ENCODE measurements at regions not wholly inside any gene's neighbourhood (a gene's known extent, or its start where the extent isn't known, plus 50 kb on each side); places are given as distances from the start of the nearest gene placed in this dataset.

DNA sequence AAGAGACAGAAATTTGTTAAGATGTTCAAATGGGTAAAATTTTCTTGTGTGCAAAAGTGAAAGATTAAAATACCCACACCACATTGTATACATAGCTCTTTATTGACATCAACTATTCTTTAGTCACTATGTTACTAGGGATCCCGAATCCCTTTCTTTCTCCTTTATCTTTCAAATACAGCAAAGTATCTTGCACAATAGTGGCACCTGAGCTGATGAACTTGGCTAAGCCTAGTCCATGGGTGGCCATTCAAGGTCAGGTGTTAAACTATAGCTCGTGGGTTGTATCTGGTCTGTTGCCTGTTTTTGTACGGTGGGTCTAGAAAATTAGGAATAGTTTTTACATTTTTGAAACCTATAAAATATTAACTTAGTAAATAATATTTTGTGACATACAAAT, 210.9 kb downstream of the SLITRK6 start:
- Histone ChIP-seq H3K9me3 (ENCODE audit: low read depth, low read length) (no peaks in the 10 kb centered on the region; the same call in 1 of the 2 replicates), H3K9ac (ENCODE audit: insufficient read length) (no peak overlapping the region), H3K4me3 (no peak overlapping the region), H3K27ac (no peak overlapping the region), H3K36me3 (ENCODE audit: insufficient read depth, low read length) (no peaks in the 10 kb centered on the region)
- TF ChIP-seq POLR2AphosphoS5 (IDR thresholded peaks at IDR 0.05; ENCODE audit: borderline replicate concordance, low read depth, low read length): no peak
- TF ChIP-seq FOXP2 (optimal IDR thresholded peaks at IDR 0.05; ENCODE audit: control extremely low read depth, extremely low read length, insufficient read depth): no peak
- no peak for TF ChIP-seq EZH2 (IDR thresholded peaks at IDR 0.05)
- DNase-seq (ENCODE audit: low read depth, low spot score): no peak

DNA sequence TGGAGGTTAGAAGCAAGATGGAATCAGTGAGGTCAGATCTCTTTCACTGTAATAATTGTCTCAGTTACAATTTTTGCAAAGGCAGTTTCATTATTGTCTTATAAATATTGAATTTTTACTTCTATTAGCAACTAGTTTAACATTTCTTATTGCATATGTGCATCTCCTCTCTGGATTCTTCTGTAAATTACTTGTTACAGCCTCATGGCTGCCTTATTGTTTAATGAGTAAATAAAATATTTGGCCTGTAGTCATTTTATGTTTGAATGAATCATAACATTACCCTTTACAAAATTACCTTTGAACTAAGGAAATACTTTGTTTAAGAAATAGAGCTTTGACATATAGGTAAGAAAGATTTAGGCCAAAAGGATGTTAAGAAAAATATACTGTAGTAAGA, 212.4 kb downstream of the SLITRK6 start:
- no peak for DNase-seq (ENCODE audit: low read depth, low spot score)
- Histone ChIP-seq H3K4me3 (no peak overlapping the region), H3K9me3 (ENCODE audit: low read depth, low read length) (no peaks in the 10 kb centered on the region), H3K9ac (ENCODE audit: insufficient read length) (no peak overlapping the region), H3K27ac (no peak overlapping the region), H3K36me3 (ENCODE audit: insufficient read depth, low read length) (no peaks in the 10 kb centered on the region)
- TF ChIP-seq POLR2AphosphoS5 (IDR thresholded peaks at IDR 0.05; ENCODE audit: borderline replicate concordance, low read depth, low read length) (no peak), FOXP2 (optimal IDR thresholded peaks at IDR 0.05; ENCODE audit: control extremely low read depth, extremely low read length, insufficient read depth) (no peak), EZH2 (IDR thresholded peaks at IDR 0.05) (no peak)

DNA sequence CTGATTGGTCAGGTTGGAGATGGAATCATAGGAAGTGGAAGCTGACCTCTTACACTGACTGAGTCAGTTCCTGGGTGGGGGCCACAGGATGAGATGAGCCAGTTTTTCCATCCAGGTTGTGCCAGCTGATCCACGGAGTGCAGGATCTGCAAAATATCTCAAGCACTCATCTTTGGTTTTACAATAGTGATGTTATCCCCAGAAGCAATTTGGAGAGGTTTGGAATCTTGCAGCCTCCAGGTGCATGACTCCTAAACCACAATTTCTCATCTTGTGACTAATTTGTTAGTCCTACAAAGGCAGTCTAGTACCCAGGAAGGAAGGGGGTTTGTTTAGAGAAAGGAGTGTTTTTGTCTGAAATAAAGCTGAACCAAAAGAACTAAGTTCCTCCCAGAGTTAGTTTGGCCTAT, 212.8 kb downstream of the SLITRK6 start:
- no peaks in the 10 kb centered on the region for H3K9me3 ChIP-seq (ENCODE audit: low read depth, low read length)
- H3K4me3 ChIP-seq: no peak overlapping the region
- no peaks in the 10 kb centered on the region for H3K36me3 ChIP-seq (ENCODE audit: insufficient read depth, low read length)
- no peak for DNase-seq (ENCODE audit: low read depth, low spot score)
- TF ChIP-seq POLR2AphosphoS5 (IDR thresholded peaks at IDR 0.05; ENCODE audit: borderline replicate concordance, low read depth, low read length) (no peak), FOXP2 (optimal IDR thresholded peaks at IDR 0.05; ENCODE audit: control extremely low read depth, extremely low read length, insufficient read depth) (no peak), EZH2 (IDR thresholded peaks at IDR 0.05) (no peak)
- no peak overlapping the region for H3K9ac ChIP-seq (ENCODE audit: insufficient read length)
- no peak overlapping the region for H3K27ac ChIP-seq

DNA sequence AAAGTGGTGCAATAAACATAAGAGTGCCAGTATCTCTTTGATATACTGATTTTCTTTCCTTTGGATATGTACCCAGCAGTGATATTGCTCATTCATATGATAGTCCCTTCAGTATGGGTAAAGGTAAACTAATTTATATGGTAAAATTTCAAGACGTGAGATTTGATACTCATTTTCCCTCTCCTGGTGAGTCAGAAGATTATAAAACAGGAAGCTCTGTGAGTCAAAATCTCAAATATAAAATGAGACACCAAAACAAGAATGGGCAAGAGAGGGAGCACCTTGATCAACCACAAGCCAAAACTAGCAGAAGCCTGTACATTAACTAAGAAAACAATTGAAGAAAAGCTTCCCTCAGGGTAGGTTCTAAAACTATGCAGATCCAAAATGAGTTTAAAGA, 216.3 kb downstream of the SLITRK6 start:
- no peaks in the 10 kb centered on the region for H3K36me3 ChIP-seq (ENCODE audit: insufficient read depth, low read length)
- H3K27ac ChIP-seq: no peak overlapping the region
- H3K9me3 ChIP-seq (ENCODE audit: low read depth, low read length): no peaks in the 10 kb centered on the region
- no peak overlapping the region for H3K9ac ChIP-seq (ENCODE audit: insufficient read length)
- TF ChIP-seq FOXP2 (optimal IDR thresholded peaks at IDR 0.05; ENCODE audit: control extremely low read depth, extremely low read length, insufficient read depth) (no peak), POLR2AphosphoS5 (IDR thresholded peaks at IDR 0.05; ENCODE audit: borderline replicate concordance, low read depth, low read length) (no peak), EZH2 (IDR thresholded peaks at IDR 0.05) (no peak)
- DNase-seq (ENCODE audit: low read depth, low spot score): no peak
- H3K4me3 ChIP-seq: no peak overlapping the region

DNA sequence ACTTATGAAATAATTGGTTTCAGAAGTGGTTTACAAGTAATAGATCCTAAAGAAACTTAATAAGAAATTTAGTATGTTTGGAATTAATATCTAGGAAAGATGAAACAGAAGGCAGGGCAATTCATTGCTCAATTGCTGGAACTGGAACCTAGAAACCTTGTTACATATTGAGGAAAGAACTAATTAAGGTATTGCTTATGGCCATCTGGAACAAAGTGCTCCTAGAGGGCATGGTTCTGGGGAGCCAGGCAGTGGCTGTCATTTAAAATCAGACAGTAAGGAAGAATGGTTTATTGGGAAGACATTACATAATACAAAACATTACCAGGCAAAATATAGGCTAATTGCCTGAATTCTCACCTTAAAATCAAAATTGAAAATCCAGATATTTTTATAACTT, 224.1 kb downstream of the SLITRK6 start:
- H3K9ac ChIP-seq (ENCODE audit: insufficient read length): no peak overlapping the region
- H3K9me3 ChIP-seq (ENCODE audit: low read depth, low read length): no peaks in the 10 kb centered on the region
- DNase-seq (ENCODE audit: low read depth, low spot score): no peak
- no peak for TF ChIP-seq EZH2 (IDR thresholded peaks at IDR 0.05)
- TF ChIP-seq FOXP2 (optimal IDR thresholded peaks at IDR 0.05; ENCODE audit: control extremely low read depth, extremely low read length, insufficient read depth): no peak
- no peaks in the 10 kb centered on the region for H3K36me3 ChIP-seq (ENCODE audit: insufficient read depth, low read length)
- H3K4me3 ChIP-seq: no peak overlapping the region
- no peak overlapping the region for H3K27ac ChIP-seq

DNA sequence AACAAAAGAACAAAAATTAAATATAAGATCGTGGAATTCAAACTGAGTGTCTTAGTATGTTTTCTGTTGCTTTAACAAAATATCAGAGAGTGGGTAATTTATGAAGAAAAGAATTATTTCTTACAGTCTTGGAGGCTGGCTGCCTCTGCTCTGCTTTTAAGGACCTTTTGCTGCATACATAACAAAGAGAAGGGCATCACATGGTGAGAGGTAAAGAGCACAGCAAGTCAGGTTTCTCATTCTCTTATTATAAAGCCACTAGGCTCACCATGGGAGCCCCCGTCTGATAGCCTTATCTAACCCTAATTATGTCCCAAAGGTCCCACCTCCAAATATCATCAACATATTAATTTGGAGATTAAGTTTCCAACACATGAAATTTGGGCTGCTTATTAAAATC, 231.3 kb downstream of the SLITRK6 start:
- TF ChIP-seq EZH2 (IDR thresholded peaks at IDR 0.05) (no peak), POLR2AphosphoS5 (IDR thresholded peaks at IDR 0.05; ENCODE audit: borderline replicate concordance, low read depth, low read length) (no peak), FOXP2 (optimal IDR thresholded peaks at IDR 0.05; ENCODE audit: control extremely low read depth, extremely low read length, insufficient read depth) (no peak)
- no peak overlapping the region for H3K27ac ChIP-seq
- DNase-seq (ENCODE audit: low read depth, low spot score): no peak
- no peak overlapping the region for H3K9ac ChIP-seq (ENCODE audit: insufficient read length)
- no peaks in the 10 kb centered on the region for H3K36me3 ChIP-seq (ENCODE audit: insufficient read depth, low read length)
- no peaks in the 10 kb centered on the region for H3K9me3 ChIP-seq (ENCODE audit: low read depth, low read length)
- no peak overlapping the region for H3K4me3 ChIP-seq

DNA sequence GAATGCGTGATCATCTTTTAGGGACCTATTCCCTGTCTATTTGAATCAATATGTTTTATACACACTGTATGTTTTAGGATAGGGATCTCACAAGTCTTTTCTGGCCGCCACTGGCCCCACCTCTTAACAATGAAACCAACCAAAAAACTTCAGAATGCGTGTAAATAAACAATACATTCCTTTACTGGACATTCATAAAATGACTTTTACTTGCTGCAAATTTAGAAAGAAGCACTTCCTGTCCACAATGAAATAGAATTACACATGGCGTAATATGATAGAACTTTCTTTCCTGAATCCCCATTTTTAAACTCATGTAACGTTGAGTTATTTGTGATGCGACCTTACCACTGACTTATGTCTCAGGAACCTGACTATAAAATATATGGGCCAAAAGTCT, 233.6 kb downstream of the SLITRK6 start:
- H3K27ac ChIP-seq: no peak overlapping the region
- DNase-seq (ENCODE audit: low read depth, low spot score): no peak
- no peaks in the 10 kb centered on the region for H3K36me3 ChIP-seq (ENCODE audit: insufficient read depth, low read length)
- no peaks in the 10 kb centered on the region for H3K9me3 ChIP-seq (ENCODE audit: low read depth, low read length)
- no peak for TF ChIP-seq POLR2AphosphoS5 (IDR thresholded peaks at IDR 0.05; ENCODE audit: borderline replicate concordance, low read depth, low read length)
- no peak for TF ChIP-seq FOXP2 (optimal IDR thresholded peaks at IDR 0.05; ENCODE audit: control extremely low read depth, extremely low read length, insufficient read depth)
- TF ChIP-seq EZH2 (IDR thresholded peaks at IDR 0.05): no peak
- H3K9ac ChIP-seq (ENCODE audit: insufficient read length): no peak overlapping the region
- H3K4me3 ChIP-seq: no peak overlapping the region

DNA sequence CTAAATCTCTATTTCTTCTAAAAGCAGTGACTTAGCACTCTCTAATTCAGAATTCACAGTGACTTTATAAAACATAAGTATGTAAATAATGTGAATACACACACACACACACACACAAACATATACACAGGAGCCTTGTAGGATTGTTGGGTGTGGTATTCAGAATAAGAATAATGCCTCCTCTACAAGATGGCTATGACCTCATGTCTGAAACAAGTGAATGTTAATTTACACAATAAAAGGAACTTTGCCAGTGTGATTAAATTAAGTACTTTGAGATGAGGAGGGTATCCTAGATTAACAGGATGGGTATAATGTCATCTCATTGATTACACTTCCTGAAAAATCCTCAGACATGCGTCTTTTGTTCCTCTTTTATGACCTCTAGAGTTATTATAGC, 234.6 kb downstream of the SLITRK6 start:
- Histone ChIP-seq H3K9ac (ENCODE audit: insufficient read length) (no peak overlapping the region), H3K4me3 (no peak overlapping the region), H3K27ac (no peak overlapping the region), H3K9me3 (ENCODE audit: low read depth, low read length) (no peaks in the 10 kb centered on the region), H3K36me3 (ENCODE audit: insufficient read depth, low read length) (no peaks in the 10 kb centered on the region)
- TF ChIP-seq EZH2 (IDR thresholded peaks at IDR 0.05) (no peak), POLR2AphosphoS5 (IDR thresholded peaks at IDR 0.05; ENCODE audit: borderline replicate concordance, low read depth, low read length) (no peak), FOXP2 (optimal IDR thresholded peaks at IDR 0.05; ENCODE audit: control extremely low read depth, extremely low read length, insufficient read depth) (no peak)
- no peak for DNase-seq (ENCODE audit: low read depth, low spot score)

DNA sequence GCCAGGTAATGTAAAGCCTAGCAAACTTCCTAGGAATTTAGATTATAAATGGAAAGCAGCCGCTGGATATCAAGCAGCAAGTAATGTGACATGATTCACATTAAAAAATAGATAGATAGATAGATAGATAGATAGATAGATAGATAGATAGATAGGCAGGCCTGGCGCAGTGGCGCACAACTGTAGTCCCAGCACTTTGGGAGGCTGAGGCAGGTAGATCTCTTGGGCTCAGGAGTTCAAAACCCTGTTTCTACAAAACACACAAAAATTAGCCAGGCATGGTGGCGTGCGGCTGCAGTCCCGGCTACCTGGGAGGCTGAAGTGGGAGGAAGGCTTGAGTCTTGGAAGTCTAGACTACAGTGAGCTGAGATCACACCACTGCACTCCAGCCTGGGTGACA, 236.9 kb downstream of the SLITRK6 start:
- no peak for DNase-seq (ENCODE audit: low read depth, low spot score)
- Histone ChIP-seq H3K27ac (no peak overlapping the region), H3K4me3 (no peak overlapping the region), H3K9me3 (ENCODE audit: low read depth, low read length) (no peaks in the 10 kb centered on the region), H3K36me3 (ENCODE audit: insufficient read depth, low read length) (no peaks in the 10 kb centered on the region), H3K9ac (ENCODE audit: insufficient read length) (no peak overlapping the region)
- TF ChIP-seq POLR2AphosphoS5 (IDR thresholded peaks at IDR 0.05; ENCODE audit: borderline replicate concordance, low read depth, low read length): no peak
